BLaER1 treated with 17β-estradiol and CSF1 and Interleukin-3, amounts not matched to agents 10 nM and 100 nM (cell line): ENCODE measurements at regions not wholly inside any gene's neighbourhood (a gene's known extent, or its start where the extent isn't known, plus 50 kb on each side); places are given as distances from the start of the nearest gene placed in this dataset.

ENCODE experiments used
- H3K27ac ChIP-seq, 11 experiments: shearing (Covaris generic); formaldehyde crosslinking; 2 replicates each; pipeline ENCODE4 v1.8.1; 2022
- H3K27me3 ChIP-seq, 11 experiments: shearing (Covaris generic); formaldehyde crosslinking; 2 replicates each; pipeline ENCODE4 v1.8.1; 2022
- H3K36me3 ChIP-seq, 11 experiments: shearing (Covaris generic); formaldehyde crosslinking; 2 replicates each; pipeline ENCODE4 v1.8.1; 2022
- H3K4me1 ChIP-seq, 10 experiments: shearing (Covaris generic); formaldehyde crosslinking; 2 replicates each; pipeline ENCODE4 v1.8.1; 2022
- H3K4me2 ChIP-seq, 11 experiments: shearing (Covaris generic); formaldehyde crosslinking; 2 replicates each; pipeline ENCODE4 v1.8.1; 2022
- H3K4me3 ChIP-seq, 10 experiments: shearing (Covaris generic); formaldehyde crosslinking; 2 replicates each; pipeline ENCODE4 v1.8.1; 2022
- H3K9ac ChIP-seq, 11 experiments: shearing (Covaris generic); formaldehyde crosslinking; 2 replicates each; pipeline ENCODE4 v1.8.1; 2022
- H3K9me3 ChIP-seq, 11 experiments: shearing (Covaris generic); formaldehyde crosslinking; replicated peaks in 1 of 11; 2 replicates each; pipeline ENCODE4 v1.8.1; 2022
- H4K20me1 ChIP-seq, 11 experiments: shearing (Covaris generic); formaldehyde crosslinking; 2 replicates each; pipeline ENCODE4 v1.8.1; 2022
- Cebpa-rat ChIP-seq, 11 experiments: shearing (Covaris generic); IDR thresholded peaks; 2 replicates each; pipeline ENCODE4 v1.8.1; 2022

DNA sequence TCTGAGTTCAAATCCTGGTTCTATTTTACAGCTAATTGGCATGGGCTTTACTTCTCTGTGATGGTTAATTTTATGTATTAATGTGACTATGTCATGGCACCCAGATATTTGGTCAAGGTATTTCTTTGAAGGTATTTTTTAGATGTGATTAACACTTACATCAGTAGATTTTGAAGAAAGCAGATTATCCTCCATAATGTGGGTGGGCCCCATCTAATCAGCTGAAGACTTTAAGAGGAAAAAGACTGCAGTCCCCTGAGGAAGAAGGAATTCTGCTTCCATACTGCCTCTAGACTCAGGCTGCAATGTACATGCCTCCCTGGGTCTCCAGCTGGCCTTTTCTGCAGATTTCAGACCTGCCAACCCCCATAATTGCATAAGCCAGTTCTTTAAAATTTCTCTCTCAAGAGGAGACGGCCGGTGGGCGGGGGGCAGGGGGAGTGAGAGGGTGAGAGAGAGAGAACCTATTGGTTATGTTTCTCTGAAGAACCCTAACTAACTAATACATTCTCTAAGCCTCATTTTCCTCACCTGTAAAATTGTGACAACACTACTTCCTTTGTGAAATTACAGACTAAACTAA lies 338.2 kb upstream of the PRDM1 start:
- Histone ChIP-seq H3K36me3 (no peaks in the 10 kb centered on the region), H3K27ac (peak overlapping the region in 3 of 11 experiments; percentile 1 to 35 (median 25); a peak in 1 of 22 replicates), H4K20me1 (no peaks in the 10 kb centered on the region), H3K9ac (no peak overlapping the region), H3K4me2 (peak overlapping the region in 8 of 11 experiments; percentile 2 to 74 (median 52); a peak in 10 of 22 replicates), H3K4me1 (peaks cover 24 to 58% (median 39%) of the 10 kb centered on the region in 10 experiments), H3K4me3 (no peak overlapping the region), H3K9me3 (0 out of 22 replicates have a peak, but pooled peaks cover 0 to 4% (median 0%) of the 10 kb centered on the region in 11 experiments), H3K27me3 (no peaks in the 10 kb centered on the region)
- TF ChIP-seq Cebpa-rat (IDR thresholded peaks at IDR 0.05), result no peak

DNA sequence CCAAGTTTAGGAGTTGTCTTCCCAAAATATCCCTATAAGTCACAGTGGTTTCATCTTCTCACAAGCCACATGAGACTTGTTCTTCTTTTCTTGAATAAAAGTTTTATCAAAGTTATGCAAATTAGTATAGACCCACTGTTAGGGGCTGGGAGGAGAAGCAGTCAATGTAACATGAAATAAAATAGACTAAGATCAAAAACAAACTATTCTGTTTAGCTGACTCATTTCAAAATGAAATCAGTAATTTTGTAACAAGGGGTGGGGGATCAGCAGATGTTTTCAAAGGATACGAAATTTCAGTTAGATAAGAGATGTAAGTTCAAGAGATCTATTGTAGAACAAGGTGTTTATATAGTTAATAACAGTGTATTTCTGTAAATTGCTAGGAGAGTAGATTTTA lies 339.6 kb upstream of the PRDM1 start:
- H3K4me2 ChIP-seq, result peak overlapping the region; percentile 49 to 72 (median 68)
- H3K9me3 ChIP-seq, result peaks cover 0 to 7% (median 0%) of the 10 kb centered on the region in 11 experiments; a peak in 3 of 22 replicates
- no peak overlapping the region for H3K9ac ChIP-seq
- H3K36me3 ChIP-seq, result no peaks in the 10 kb centered on the region
- H3K27ac ChIP-seq, result peak overlapping the region in 6 of 11 experiments; percentile 20 to 54 (median 39); a peak in 7 of 22 replicates
- no peak for TF ChIP-seq Cebpa-rat (IDR thresholded peaks at IDR 0.05)
- peaks cover 29 to 65% (median 48%) of the 10 kb centered on the region in 10 experiments for H3K4me1 ChIP-seq
- H4K20me1 ChIP-seq, result no peaks in the 10 kb centered on the region
- H3K4me3 ChIP-seq, result no peak overlapping the region
- H3K27me3 ChIP-seq, result no peaks in the 10 kb centered on the region

DNA sequence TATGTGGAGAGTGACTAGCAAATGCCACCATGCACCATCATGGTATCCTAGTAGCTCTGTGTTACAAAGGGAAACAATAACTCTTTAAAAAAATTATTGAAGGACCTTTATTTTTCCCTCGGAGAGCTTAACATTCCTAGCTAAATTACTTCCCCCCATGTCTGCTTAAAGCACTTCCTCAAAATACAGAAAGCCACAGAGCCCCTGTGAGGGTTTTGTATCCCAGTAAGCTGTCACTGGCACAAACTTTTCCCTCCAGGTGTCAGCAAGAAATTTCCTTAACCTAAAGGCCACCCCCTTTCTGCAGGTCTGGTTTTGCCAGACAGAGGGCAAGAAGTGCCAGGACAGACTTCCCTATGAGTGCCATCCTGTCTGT lies 340.0 kb upstream of the PRDM1 start:
- peaks cover 0 to 7% (median 0%) of the 10 kb centered on the region in 11 experiments; a peak in 3 of 22 replicates for H3K9me3 ChIP-seq
- no peaks in the 10 kb centered on the region for H4K20me1 ChIP-seq
- no peak overlapping the region for H3K9ac ChIP-seq
- H3K4me1 ChIP-seq, result peaks cover 33 to 69% (median 52%) of the 10 kb centered on the region in 10 experiments
- H3K4me3 ChIP-seq, result no peak overlapping the region
- no peaks in the 10 kb centered on the region for H3K36me3 ChIP-seq
- H3K27ac ChIP-seq, result peak overlapping the region in 7 of 11 experiments; percentile 3 to 54 (median 38); a peak in 7 of 22 replicates
- H3K4me2 ChIP-seq, result peak overlapping the region; percentile 49 to 72 (median 68)
- no peak for TF ChIP-seq Cebpa-rat (IDR thresholded peaks at IDR 0.05)
- H3K27me3 ChIP-seq, result no peaks in the 10 kb centered on the region

DNA sequence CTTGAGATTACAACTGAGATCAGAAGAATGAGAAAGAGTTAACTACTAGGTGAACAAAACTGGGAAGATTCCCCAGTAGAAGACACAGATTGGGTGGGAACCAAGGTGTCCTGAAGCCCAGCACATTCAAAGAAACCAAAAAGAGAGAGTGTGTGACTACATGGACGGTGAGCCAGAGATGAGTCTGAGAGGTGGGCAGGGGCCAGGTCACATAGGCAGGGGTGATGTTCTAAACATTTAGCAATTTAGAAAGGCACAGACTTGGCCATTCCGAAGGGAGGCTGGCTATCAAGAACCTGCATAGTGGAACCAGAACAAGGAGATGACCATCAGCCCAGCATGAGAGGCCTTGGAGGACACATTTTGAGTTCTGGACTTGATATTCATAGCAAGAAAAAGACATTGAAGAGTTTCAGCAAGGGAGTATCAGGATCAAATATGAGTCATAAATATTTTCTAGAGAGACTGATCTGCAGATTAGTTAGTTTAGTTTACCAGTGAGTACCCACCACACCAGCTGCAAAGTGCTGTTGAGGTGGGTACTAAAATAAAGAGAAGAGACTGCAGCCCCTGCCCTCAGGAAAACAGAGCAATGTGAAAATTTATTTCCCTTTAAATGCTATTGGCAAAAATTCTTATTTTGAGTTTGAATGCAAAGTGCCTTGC lies 340.5 kb upstream of the PRDM1 start:
- no peak for TF ChIP-seq Cebpa-rat (IDR thresholded peaks at IDR 0.05)
- Histone ChIP-seq H3K9me3 (peaks cover 0 to 7% (median 0%) of the 10 kb centered on the region in 11 experiments; a peak in 3 of 22 replicates), H3K4me2 (peak overlapping the region; percentile 49 to 72 (median 68)), H3K9ac (no peak overlapping the region), H4K20me1 (no peaks in the 10 kb centered on the region), H3K27ac (peak overlapping the region in 4 of 11 experiments; percentile 0 to 54 (median 14); a peak in 4 of 22 replicates), H3K4me3 (no peak overlapping the region), H3K27me3 (no peaks in the 10 kb centered on the region), H3K4me1 (peaks cover 38 to 74% (median 57%) of the 10 kb centered on the region in 10 experiments), H3K36me3 (no peaks in the 10 kb centered on the region)

DNA sequence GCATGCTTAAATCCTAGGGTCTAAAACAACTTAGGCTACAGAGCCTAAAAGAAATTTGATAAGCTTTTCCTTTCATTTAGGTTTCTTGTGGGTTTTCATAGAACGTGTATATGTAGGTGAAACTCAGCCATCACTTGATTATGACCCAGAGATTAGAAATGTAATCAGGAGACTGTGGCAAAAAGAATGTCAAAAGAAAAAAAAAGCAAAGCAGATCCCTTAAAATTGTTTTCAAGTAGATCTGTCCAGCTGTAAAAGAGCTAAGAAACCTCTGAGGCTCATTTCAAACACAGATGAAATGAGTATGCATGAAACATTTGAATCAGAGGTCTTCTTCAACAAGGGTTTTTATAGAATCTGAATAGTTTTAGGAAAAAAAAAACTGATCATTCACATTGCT lies 341.3 kb upstream of the PRDM1 start:
- H3K4me1 ChIP-seq, result peaks cover 40 to 82% (median 63%) of the 10 kb centered on the region in 10 experiments
- no peak overlapping the region for H3K27ac ChIP-seq
- no peaks in the 10 kb centered on the region for H3K36me3 ChIP-seq
- H3K4me3 ChIP-seq, result no peak overlapping the region
- H3K9ac ChIP-seq, result no peak overlapping the region
- no peaks in the 10 kb centered on the region for H4K20me1 ChIP-seq
- TF ChIP-seq Cebpa-rat (IDR thresholded peaks at IDR 0.05), result no peak
- H3K27me3 ChIP-seq, result no peaks in the 10 kb centered on the region
- H3K9me3 ChIP-seq, result peaks cover 0 to 7% (median 0%) of the 10 kb centered on the region in 11 experiments; a peak in 3 of 22 replicates
- peak overlapping the region in 4 of 11 experiments; percentile 3 to 71 (median 32); a peak in 3 of 22 replicates for H3K4me2 ChIP-seq

DNA sequence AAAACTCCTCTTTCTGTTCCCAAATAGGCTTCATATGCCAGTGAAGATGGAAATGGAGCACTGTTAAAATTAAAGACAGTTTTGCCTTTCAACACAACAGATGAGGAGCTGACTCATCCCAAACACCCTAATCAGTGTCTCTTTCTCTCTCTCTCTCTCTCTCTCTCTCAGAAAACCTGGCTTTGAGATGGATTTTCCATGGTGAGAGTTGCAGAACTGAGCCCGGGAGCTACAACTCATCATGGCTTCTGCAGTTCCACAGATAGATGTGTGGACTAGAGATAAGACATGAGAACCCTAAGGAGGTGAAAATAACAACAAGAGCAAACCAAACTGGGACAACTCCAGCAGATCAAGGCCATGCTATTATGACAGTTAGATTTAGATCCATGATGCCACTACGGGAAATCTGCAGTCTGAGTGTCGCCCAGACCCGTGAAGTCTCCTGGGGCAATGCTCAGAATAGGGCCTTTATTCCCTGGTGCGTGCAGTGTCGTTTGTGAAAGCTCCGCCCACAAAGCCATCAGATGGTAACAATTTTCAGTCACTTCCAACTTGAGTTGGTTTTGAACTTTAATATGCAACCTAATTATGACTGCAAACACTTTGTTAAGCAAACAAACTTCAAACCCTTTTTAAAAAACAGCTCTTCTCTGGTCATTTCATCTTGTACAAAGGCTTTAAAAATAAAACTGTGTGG lies 338.2 kb upstream of the PREP start:
- Histone ChIP-seq H4K20me1 (no peaks in the 10 kb centered on the region), H3K4me3 (no peak overlapping the region; a peak in 1 of 20 replicates), H3K36me3 (no peaks in the 10 kb centered on the region), H3K27ac (peak overlapping the region in 6 of 11 experiments; percentile 15 to 72 (median 61); a peak in 10 of 22 replicates), H3K9ac (peak overlapping the region in 3 of 11 experiments; percentile 3 to 56 (median 37); a peak in 3 of 22 replicates), H3K4me1 (peaks cover 23 to 59% (median 44%) of the 10 kb centered on the region in 10 experiments), H3K27me3 (no peaks in the 10 kb centered on the region), H3K4me2 (peak overlapping the region; percentile 18 to 78 (median 63)), H3K9me3 (peaks cover 0 to 18% (median 13%) of the 10 kb centered on the region in 11 experiments; a peak in 15 of 22 replicates)
- no peak for TF ChIP-seq Cebpa-rat (IDR thresholded peaks at IDR 0.05)

DNA sequence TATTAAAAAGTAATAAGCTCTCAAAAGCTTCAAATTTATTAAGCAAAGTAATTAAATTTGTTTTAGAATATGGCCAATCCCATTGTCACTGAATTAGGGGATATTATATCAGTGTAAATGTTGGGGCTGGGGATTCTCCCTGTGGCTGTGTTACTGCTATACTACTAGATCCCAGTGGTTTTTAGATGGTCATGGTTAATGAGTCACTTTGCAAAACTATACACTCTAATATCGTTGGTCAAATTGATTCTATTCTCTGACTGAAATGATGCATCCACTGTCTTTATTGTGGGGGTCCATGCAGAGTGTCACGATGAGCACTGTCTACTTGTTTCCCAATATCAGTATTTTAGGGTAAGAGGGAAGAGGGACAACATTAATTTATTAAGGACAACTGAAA lies 336.9 kb upstream of the PREP start:
- TF ChIP-seq Cebpa-rat (IDR thresholded peaks at IDR 0.05), result no peak
- Histone ChIP-seq H3K36me3 (no peaks in the 10 kb centered on the region), H3K27ac (0 out of 22 replicates have a peak overlapping the region, but pooled peaks of 2 of the 11 experiments have one; percentile 5 to 58), H3K4me3 (no peak overlapping the region), H3K27me3 (no peaks in the 10 kb centered on the region), H3K9ac (no peak overlapping the region), H3K4me2 (peak overlapping the region in 6 of 11 experiments; percentile 58 to 78 (median 70); a peak in 10 of 22 replicates), H4K20me1 (no peaks in the 10 kb centered on the region), H3K9me3 (peaks cover 0 to 22% (median 16%) of the 10 kb centered on the region in 11 experiments; a peak in 15 of 22 replicates), H3K4me1 (peaks cover 15 to 52% (median 37%) of the 10 kb centered on the region in 10 experiments)

DNA sequence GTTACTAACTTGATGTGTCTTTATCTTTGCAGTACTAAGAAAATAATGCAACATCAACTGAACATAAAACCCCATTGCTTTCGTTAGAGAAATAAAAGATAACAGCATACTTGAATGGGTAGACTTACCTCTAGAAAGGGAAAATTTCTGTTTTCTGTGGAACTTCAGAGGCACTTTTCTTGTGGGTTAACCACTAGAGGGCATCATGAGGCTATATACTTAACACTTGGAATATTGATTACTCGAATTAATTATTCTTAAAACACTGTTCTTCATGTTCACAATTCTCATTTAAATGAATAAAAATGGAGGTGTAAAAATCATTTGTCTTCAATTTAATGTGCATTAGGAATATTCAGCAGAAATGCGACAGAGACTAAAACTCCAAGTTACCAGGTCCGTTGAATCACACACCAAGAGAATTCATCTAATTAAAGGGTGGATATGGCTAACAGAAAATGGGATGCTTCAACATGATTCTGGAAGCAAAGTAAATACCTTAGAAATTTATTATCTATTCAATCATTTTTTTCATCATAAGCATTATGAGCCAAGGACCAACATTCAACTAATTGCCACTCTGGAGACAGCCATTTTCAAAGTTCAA lies 330.8 kb upstream of the PREP start:
- Histone ChIP-seq H4K20me1 (no peaks in the 10 kb centered on the region), H3K4me1 (peaks cover 0 to 7% (median 0%) of the 10 kb centered on the region in 10 experiments; a peak in 1 of 20 replicates), H3K36me3 (no peaks in the 10 kb centered on the region), H3K9ac (no peak overlapping the region), H3K27me3 (no peaks in the 10 kb centered on the region), H3K9me3 (peaks cover 0 to 22% (median 12%) of the 10 kb centered on the region in 11 experiments; a peak in 15 of 22 replicates), H3K27ac (peak overlapping the region in 5 of 11 experiments; percentile 17 to 51 (median 23); a peak in 5 of 22 replicates), H3K4me3 (no peak overlapping the region), H3K4me2 (no peak overlapping the region)
- no peak for TF ChIP-seq Cebpa-rat (IDR thresholded peaks at IDR 0.05)
